ENCODE measurements at regions not wholly inside any gene's neighbourhood (a gene's known extent, or its start where the extent isn't known, plus 50 kb on each side); places are given as distances from the start of the nearest gene placed in this dataset.

- no peak for DNase-seq (ENCODE audit: low spot score)
These were observed 129.0 kb downstream of the BTC start for GRCh38 chr4:74665346-74665745.

DNA sequence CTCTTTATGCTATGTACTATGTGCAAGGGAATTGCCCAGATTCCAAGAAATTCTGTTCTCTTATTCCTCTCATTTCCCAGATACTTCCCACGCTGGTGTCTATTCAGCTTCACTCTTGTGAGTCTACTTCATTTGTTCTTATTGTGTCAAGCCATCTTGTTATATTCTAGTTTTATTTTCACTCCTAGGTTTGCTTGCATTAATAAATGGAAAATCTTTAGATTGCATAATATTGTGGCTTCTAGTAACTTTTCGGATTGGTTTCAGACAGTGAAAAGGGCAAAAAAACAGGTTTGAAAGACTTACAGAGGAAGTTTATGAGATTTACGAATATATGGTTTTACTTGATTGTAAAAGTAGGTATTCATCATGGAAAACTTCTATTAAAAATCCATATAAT lies 128.4 kb downstream of the BTC start:
- Mint-ChIP-seq H3K27ac (ENCODE audit: unreplicated experiment) (no peak overlapping the region), H3K36me3 (ENCODE audit: low read depth, unreplicated experiment) (no peaks in the 10 kb centered on the region), H3K4me3 (ENCODE audit: unreplicated experiment) (no peak overlapping the region), H3K27me3 (ENCODE audit: unreplicated experiment) (no peaks in the 10 kb centered on the region), H3K9me3 (ENCODE audit: unreplicated experiment) (no peaks in the 10 kb centered on the region), H3K4me1 (ENCODE audit: unreplicated experiment) (peaks cover 15% of the 10 kb centered on the region)
- no peak for DNase-seq (ENCODE audit: low spot score)
- TF ChIP-seq CTCF (IDR thresholded peaks at IDR 0.05; ENCODE audit: unreplicated experiment) = no peak

More at GRCh38 chr4:74665346-74665745, 129.0 kb downstream of the BTC start:
- Mint-ChIP-seq H3K4me1 (ENCODE audit: unreplicated experiment) (peaks cover 10% of the 10 kb centered on the region), H3K4me3 (ENCODE audit: unreplicated experiment) (no peak overlapping the region), H3K27ac (ENCODE audit: unreplicated experiment) (no peak overlapping the region), H3K36me3 (ENCODE audit: low read depth, unreplicated experiment) (no peaks in the 10 kb centered on the region), H3K9me3 (ENCODE audit: unreplicated experiment) (no peaks in the 10 kb centered on the region), H3K27me3 (ENCODE audit: unreplicated experiment) (no peaks in the 10 kb centered on the region)
- no peak for TF ChIP-seq CTCF (IDR thresholded peaks at IDR 0.05; ENCODE audit: unreplicated experiment)

GRCh38 chr4:74667438-74667837 lies 126.9 kb downstream of the BTC start:
- no peak overlapping the region for H3K4me3 Mint-ChIP-seq (ENCODE audit: unreplicated experiment)
- no peaks in the 10 kb centered on the region for H3K36me3 Mint-ChIP-seq (ENCODE audit: low read depth, unreplicated experiment)
- H3K27me3 Mint-ChIP-seq (ENCODE audit: unreplicated experiment) = no peaks in the 10 kb centered on the region
- peaks cover 18% of the 10 kb centered on the region for H3K4me1 Mint-ChIP-seq (ENCODE audit: unreplicated experiment)
- H3K27ac Mint-ChIP-seq (ENCODE audit: unreplicated experiment) = no peak overlapping the region
- H3K9me3 Mint-ChIP-seq (ENCODE audit: unreplicated experiment) = no peaks in the 10 kb centered on the region
- no peak for DNase-seq (ENCODE audit: low spot score)
- TF ChIP-seq CTCF (IDR thresholded peaks at IDR 0.05; ENCODE audit: unreplicated experiment) = no peak

- Mint-ChIP-seq H3K4me1 (ENCODE audit: unreplicated experiment) (peaks cover 18% of the 10 kb centered on the region), H3K36me3 (ENCODE audit: low read depth, unreplicated experiment) (no peaks in the 10 kb centered on the region)
These were observed 126.4 kb downstream of the BTC start for GRCh38 chr4:74667944-74668343.

DNA sequence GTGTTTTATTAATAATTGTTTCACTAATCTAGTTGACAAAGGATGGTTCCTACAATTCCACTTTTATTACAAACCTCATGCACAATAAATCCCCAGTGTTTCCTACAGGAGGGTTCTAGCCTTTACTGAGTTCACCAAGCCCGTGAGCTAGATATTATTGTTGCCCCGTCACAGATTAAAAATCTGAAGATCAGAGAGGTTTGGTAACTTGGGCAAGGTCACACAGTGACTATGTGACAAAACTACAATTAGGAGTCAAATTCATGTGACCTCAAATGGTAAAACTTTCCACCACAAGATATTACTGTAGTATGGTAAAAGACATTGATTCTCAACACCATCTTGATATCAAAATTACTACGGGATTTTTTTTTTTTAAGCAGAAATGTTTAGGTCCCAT lies 124.6 kb downstream of the BTC start:
- Mint-ChIP-seq H3K27ac (ENCODE audit: unreplicated experiment) (no peak overlapping the region), H3K27me3 (ENCODE audit: unreplicated experiment) (no peaks in the 10 kb centered on the region), H3K4me3 (ENCODE audit: unreplicated experiment) (no peak overlapping the region), H3K9me3 (ENCODE audit: unreplicated experiment) (no peaks in the 10 kb centered on the region), H3K36me3 (ENCODE audit: low read depth, unreplicated experiment) (no peaks in the 10 kb centered on the region), H3K4me1 (ENCODE audit: unreplicated experiment) (peaks cover 18% of the 10 kb centered on the region)
- no peak for DNase-seq (ENCODE audit: low spot score)
- no peak for TF ChIP-seq CTCF (IDR thresholded peaks at IDR 0.05; ENCODE audit: unreplicated experiment)

More at GRCh38 chr4:74667944-74668343, 126.4 kb downstream of the BTC start:
- no peak overlapping the region for H3K27ac Mint-ChIP-seq (ENCODE audit: unreplicated experiment)
- no peak overlapping the region for H3K4me3 Mint-ChIP-seq (ENCODE audit: unreplicated experiment)
- no peaks in the 10 kb centered on the region for H3K9me3 Mint-ChIP-seq (ENCODE audit: unreplicated experiment)
- DNase-seq (ENCODE audit: low spot score) = no peak
- H3K27me3 Mint-ChIP-seq (ENCODE audit: unreplicated experiment) = no peaks in the 10 kb centered on the region
- no peak for TF ChIP-seq CTCF (IDR thresholded peaks at IDR 0.05; ENCODE audit: unreplicated experiment)

Data from endothelial cell (in vitro differentiated cells).